ENCODE measurements at regions not wholly inside any gene's neighbourhood (a gene's known extent, or its start where the extent isn't known, plus 50 kb on each side); places are given as distances from the start of the nearest gene placed in this dataset.
A peak's percentile ranks its signal among the peaks of the same experiment; 100 is the strongest.

- peak; percentile 54 for DNase-seq
- Mint-ChIP-seq H3K27me3 (ENCODE audit: unreplicated experiment) (peaks cover 6% of the 10 kb centered on the region), H3K9me3 (ENCODE audit: unreplicated experiment) (peaks cover 4% of the 10 kb centered on the region), H3K36me3 (ENCODE audit: unreplicated experiment) (no peaks in the 10 kb centered on the region), H3K4me3 (ENCODE audit: unreplicated experiment) (no peak overlapping the region), H3K4me1 (ENCODE audit: low read depth, unreplicated experiment) (peaks cover 10% of the 10 kb centered on the region), H3K27ac (ENCODE audit: unreplicated experiment) (peak overlapping the region; percentile 36)
- no peak for TF ChIP-seq CTCF (IDR thresholded peaks at IDR 0.05; ENCODE audit: partially characterized antibody, unreplicated experiment)
Measured at GRCh38 chr10:129055986-129056385, 411.1 kb upstream of the MGMT start.

- H3K36me3 Mint-ChIP-seq (ENCODE audit: unreplicated experiment), result no peaks in the 10 kb centered on the region
- H3K4me1 Mint-ChIP-seq (ENCODE audit: low read depth, unreplicated experiment), result peaks cover 10% of the 10 kb centered on the region
- no peak overlapping the region for H3K27ac Mint-ChIP-seq (ENCODE audit: unreplicated experiment)
- peaks cover 6% of the 10 kb centered on the region for H3K27me3 Mint-ChIP-seq (ENCODE audit: unreplicated experiment)
- H3K4me3 Mint-ChIP-seq (ENCODE audit: unreplicated experiment), result no peak overlapping the region
- no peak for DNase-seq
- no peak for TF ChIP-seq CTCF (IDR thresholded peaks at IDR 0.05; ENCODE audit: partially characterized antibody, unreplicated experiment)
- H3K9me3 Mint-ChIP-seq (ENCODE audit: unreplicated experiment), result peaks cover 4% of the 10 kb centered on the region
Measured at GRCh38 chr10:129056734-129057689, 410.0 kb upstream of the MGMT start.

DNA sequence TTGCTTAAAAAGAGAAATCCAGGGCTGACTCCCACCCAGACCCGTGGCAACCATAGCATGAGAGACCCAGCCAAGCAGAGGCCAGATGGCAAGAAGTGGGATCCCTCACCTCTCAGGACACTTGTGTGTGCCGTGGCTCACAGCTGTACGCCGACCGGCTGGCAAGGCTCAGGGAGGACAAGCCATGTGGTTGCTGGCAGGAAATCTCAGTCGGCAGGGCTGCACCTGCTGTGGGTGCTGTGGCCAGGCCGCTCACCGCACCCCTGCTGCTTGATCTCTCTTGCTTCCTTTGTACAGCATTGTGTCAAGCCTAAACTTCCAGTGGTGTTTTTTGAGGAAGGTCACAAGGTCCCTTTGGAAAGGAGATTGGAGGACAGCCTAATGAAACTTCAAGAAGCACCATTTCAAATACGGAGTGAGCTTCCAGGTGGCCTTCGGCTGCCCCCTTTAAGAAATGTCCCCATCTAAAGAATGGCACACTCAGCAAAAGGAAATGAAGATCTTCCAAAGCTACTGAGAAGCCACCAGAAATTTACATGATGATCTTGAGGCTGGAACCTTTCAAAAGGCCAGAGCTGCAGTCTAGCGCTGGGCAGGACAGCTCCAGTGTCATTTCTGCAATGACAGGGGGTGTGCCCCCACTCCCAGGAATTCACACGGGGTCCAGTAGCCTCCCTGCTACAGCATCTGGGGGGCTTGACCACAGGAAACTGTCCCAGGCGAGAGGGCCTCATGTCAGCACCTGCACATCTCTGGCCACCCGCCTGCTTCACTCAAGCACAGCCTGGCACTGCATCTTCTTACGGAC, 409.0 kb upstream of the MGMT start:
- Mint-ChIP-seq H3K4me1 (ENCODE audit: low read depth, unreplicated experiment) (peaks cover 10% of the 10 kb centered on the region), H3K27me3 (ENCODE audit: unreplicated experiment) (peaks cover 6% of the 10 kb centered on the region), H3K27ac (ENCODE audit: unreplicated experiment) (no peak overlapping the region), H3K4me3 (ENCODE audit: unreplicated experiment) (no peak overlapping the region), H3K36me3 (ENCODE audit: unreplicated experiment) (no peaks in the 10 kb centered on the region), H3K9me3 (ENCODE audit: unreplicated experiment) (peaks cover 4% of the 10 kb centered on the region)
- no peak for TF ChIP-seq CTCF (IDR thresholded peaks at IDR 0.05; ENCODE audit: partially characterized antibody, unreplicated experiment)
- DNase-seq, result no peak

GRCh38 chr10:129058664-129059155, 408.3 kb upstream of the MGMT start:
- no peak for TF ChIP-seq CTCF (IDR thresholded peaks at IDR 0.05; ENCODE audit: partially characterized antibody, unreplicated experiment)
- H3K27ac Mint-ChIP-seq (ENCODE audit: unreplicated experiment), result no peak overlapping the region
- H3K4me1 Mint-ChIP-seq (ENCODE audit: low read depth, unreplicated experiment), result peaks cover 10% of the 10 kb centered on the region
- no peak overlapping the region for H3K4me3 Mint-ChIP-seq (ENCODE audit: unreplicated experiment)
- H3K9me3 Mint-ChIP-seq (ENCODE audit: unreplicated experiment), result peaks cover 4% of the 10 kb centered on the region
- no peak for DNase-seq
- no peaks in the 10 kb centered on the region for H3K36me3 Mint-ChIP-seq (ENCODE audit: unreplicated experiment)
- H3K27me3 Mint-ChIP-seq (ENCODE audit: unreplicated experiment), result peaks cover 6% of the 10 kb centered on the region
